Stomach (tissue), 8 donors: ENCODE measurements at regions not wholly inside any gene's neighbourhood (a gene's known extent, or its start where the extent isn't known, plus 50 kb on each side); places are given as distances from the start of the nearest gene placed in this dataset.

Experiments used
- DNase-seq, 2 donors: peaks; one replicate each; pipeline versions ENCODE4 v3.0.0 to v3.0.0-alpha.2; 2013 to 2019
- H3K27ac ChIP-seq, 5 donors: fragments of 200-600 bp in 4 of 5; sonication (generic) in 4 of 5; one replicate each; pipeline ENCODE4 v1.5.1; 2013 to 2019; ENCODE audit warnings: mild to moderate bottlenecking in 1 of 5, moderate library complexity in 1 of 5
- H3K27me3 ChIP-seq, 3 donors: fragments of 200-600 bp; sonication (generic); one replicate each; pipeline ENCODE4 v1.5.1; 2017 to 2019; ENCODE audit warnings: mixed run types in 1 of 3
- H3K36me3 ChIP-seq, 4 donors: fragments of 200-600 bp; sonication (generic); 1 replicate in 3 of 4; 2 replicates in 1 of 4; pipeline ENCODE4 v1.5.1; 2016 to 2019
- H3K4me1 ChIP-seq, 4 donors: fragments of 200-600 bp; sonication (generic); one replicate each; pipeline ENCODE4 v1.5.1; 2016 to 2019
- H3K4me3 ChIP-seq, 4 donors: fragments of 200-600 bp; sonication (generic) in 3 of 4; one replicate each; pipeline ENCODE4 v1.5.1; 2016 to 2019; ENCODE audit warnings: mild to moderate bottlenecking in 1 of 4
- H3K9me3 ChIP-seq, 4 donors: fragments of 200-600 bp; sonication (generic); one replicate each; pipeline ENCODE4 v1.5.1; 2016 to 2019
- EP300 ChIP-seq: sonication (generic); formaldehyde crosslinking; IDR thresholded peaks from one replicate; pipeline ENCODE4 v1.6.1; 2017; ENCODE audit warnings: antibody characterized with exemption
- POLR2A ChIP-seq, 4 donors: fragments of 450-650 bp; IDR thresholded peaks; one replicate each; pipeline ENCODE4 v1.6.1; 2016; ENCODE audit warnings: antibody characterized with exemption in 4 of 4, control low read depth in 2 of 4, mild to moderate bottlenecking in 1 of 4, moderate library complexity in 1 of 4
- POLR2AphosphoS5 ChIP-seq, 3 donors: sonication (generic); formaldehyde crosslinking; IDR thresholded peaks; one replicate each; pipeline ENCODE4 v1.6.1; 2016; ENCODE audit warnings: antibody characterized with exemption in 3 of 3
- WGBS, 5 donors: extraction: QIAGEN DNeasy Blood & Tissue Kit in 3 of 5; methylation state at CpG; one replicate each; pipeline versions ENCODE4 v1.1.5 to v1.1.7; 2013 to 2018; 5-methylcytosine and 5-hydroxymethylcytosine counted together
- intact Hi-C: fragments of 100-400 bp; cut with DNase I; formaldehyde crosslinking; loops from one replicate; pipeline ENCODE4 v1.15.1; 2023; ENCODE audit warnings: low total_unique reads
- TF ChIP-seq, protein P1 (sequence below), 7 experiments: fragments of 450-650 bp in 4 of 7; fragments of 200-600 bp in 3 of 7; sonication (generic) in 3 of 7; IDR thresholded peaks; one replicate each; pipeline ENCODE4 v1.5.1; 2016 to 2019; ENCODE audit warnings: antibody characterized with exemption in 7 of 7, control low read depth in 2 of 7, mild to moderate bottlenecking in 1 of 7
- donor health status: healthy with polysubstance abuse.
- donor health status: Bipolar disorder and iron deficiency.
- donor health status: healthy.

DNA sequence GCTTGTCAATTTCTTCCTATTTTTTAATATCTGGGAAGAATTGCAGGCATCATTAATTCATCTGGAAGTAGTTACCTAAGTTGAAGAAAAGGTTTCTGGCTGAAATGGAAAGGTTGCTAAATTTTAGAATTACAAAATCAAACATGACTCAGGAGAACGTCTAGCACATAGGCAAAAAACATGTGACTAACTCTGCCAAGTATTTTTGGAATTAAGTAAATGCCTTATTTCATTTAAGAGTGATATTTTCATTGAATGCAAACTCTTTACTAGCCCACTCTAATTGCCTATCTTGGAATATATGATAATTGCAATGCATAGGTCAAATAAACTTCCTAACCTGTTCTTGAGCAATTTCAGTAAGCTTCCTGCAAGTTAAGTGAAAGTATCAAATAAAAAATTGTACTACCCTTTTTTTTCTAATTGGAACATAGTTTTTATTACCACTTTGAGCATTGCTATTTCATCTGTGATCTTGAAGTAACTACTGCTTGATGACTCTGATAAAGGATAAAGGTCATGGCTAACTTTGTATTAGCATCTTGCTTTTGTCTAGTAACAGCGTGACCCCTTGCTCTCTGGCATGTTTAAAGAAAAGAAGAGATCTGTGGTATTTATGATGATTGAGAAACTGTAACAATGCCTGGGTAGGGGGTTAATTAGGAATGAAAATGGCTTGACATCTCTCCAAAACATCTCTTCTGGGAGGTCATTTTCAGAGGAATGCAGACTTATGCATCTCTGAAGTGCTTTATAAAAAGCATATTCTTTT, 208.3 kb upstream of the NCAM2 start:
- intact Hi-C loops = no loop called here
- H3K9me3 ChIP-seq = peaks cover 0 to 5% (median 0%) of the 10 kb centered on the region in 4 donors
- no peak overlapping the region for H3K4me3 ChIP-seq
- WGBS, 5 donors = 41 to 68% (median 54%) methylated on average over 2 of the region's 2 CpGs
- H3K36me3 ChIP-seq = no peaks in the 10 kb centered on the region
- TF ChIP-seq POLR2A (IDR thresholded peaks at IDR 0.05) = no peak
- no peak for TF ChIP-seq POLR2AphosphoS5 (IDR thresholded peaks at IDR 0.05)
- TF ChIP-seq, protein P1, sequence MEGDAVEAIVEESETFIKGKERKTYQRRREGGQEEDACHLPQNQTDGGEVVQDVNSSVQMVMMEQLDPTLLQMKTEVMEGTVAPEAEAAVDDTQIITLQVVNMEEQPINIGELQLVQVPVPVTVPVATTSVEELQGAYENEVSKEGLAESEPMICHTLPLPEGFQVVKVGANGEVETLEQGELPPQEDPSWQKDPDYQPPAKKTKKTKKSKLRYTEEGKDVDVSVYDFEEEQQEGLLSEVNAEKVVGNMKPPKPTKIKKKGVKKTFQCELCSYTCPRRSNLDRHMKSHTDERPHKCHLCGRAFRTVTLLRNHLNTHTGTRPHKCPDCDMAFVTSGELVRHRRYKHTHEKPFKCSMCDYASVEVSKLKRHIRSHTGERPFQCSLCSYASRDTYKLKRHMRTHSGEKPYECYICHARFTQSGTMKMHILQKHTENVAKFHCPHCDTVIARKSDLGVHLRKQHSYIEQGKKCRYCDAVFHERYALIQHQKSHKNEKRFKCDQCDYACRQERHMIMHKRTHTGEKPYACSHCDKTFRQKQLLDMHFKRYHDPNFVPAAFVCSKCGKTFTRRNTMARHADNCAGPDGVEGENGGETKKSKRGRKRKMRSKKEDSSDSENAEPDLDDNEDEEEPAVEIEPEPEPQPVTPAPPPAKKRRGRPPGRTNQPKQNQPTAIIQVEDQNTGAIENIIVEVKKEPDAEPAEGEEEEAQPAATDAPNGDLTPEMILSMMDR (IDR thresholded peaks at IDR 0.05) = no peak
- no peak for TF ChIP-seq EP300
- no peaks in the 10 kb centered on the region for H3K4me1 ChIP-seq
- no peak for DNase-seq
- no peak overlapping the region for H3K27ac ChIP-seq
- H3K27me3 ChIP-seq = no peaks in the 10 kb centered on the region

GRCh38 chr21:20800106-20800505, 198.1 kb upstream of the NCAM2 start:
- Histone ChIP-seq H3K9me3 (no peaks in the 10 kb centered on the region), H3K27ac (no peak overlapping the region), H3K27me3 (no peaks in the 10 kb centered on the region), H3K4me3 (no peak overlapping the region), H3K36me3 (no peaks in the 10 kb centered on the region), H3K4me1 (no peaks in the 10 kb centered on the region)
- intact Hi-C loops = no loop called here
- WGBS, 5 donors = 65 to 82% (median 77%) methylated on average over 3 of the region's 3 CpGs
- TF ChIP-seq POLR2AphosphoS5 (IDR thresholded peaks at IDR 0.05) (no peak), EP300 (no peak), POLR2A (IDR thresholded peaks at IDR 0.05) (no peak)
- TF ChIP-seq, protein P1 (IDR thresholded peaks at IDR 0.05) = no peak
- no peak for DNase-seq

DNA sequence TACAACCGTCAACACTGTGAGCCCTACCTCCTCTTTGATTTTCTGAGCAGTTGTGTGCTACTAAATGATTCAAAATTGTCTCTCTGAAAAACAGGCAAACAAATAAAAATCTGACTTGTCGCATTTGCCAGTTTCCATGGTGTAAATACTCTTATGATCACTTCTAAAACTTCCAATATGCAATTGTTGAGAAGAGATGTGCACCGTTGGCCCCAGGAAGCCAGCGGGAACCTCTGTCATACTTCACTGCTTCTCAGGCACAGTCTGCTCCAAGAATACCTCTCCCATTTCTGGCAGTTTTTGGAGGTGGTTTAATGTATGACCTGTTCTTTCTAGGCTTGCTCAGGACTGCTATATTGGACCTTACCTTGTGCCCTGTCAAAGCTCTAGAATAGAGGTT, 196.0 kb upstream of the NCAM2 start:
- Histone ChIP-seq H3K36me3 (no peaks in the 10 kb centered on the region), H3K27ac (no peak overlapping the region), H3K27me3 (no peaks in the 10 kb centered on the region), H3K4me3 (no peak overlapping the region), H3K9me3 (no peaks in the 10 kb centered on the region), H3K4me1 (no peaks in the 10 kb centered on the region)
- TF ChIP-seq POLR2AphosphoS5 (IDR thresholded peaks at IDR 0.05) (no peak), EP300 (no peak), POLR2A (IDR thresholded peaks at IDR 0.05) (no peak)
- TF ChIP-seq, protein P1 (IDR thresholded peaks at IDR 0.05) = no peak
- intact Hi-C loops = no loop called here
- WGBS, 5 donors = 83 to 93% (median 89%) methylated on average over 4 of the region's 4 CpGs
- DNase-seq = no peak

DNA sequence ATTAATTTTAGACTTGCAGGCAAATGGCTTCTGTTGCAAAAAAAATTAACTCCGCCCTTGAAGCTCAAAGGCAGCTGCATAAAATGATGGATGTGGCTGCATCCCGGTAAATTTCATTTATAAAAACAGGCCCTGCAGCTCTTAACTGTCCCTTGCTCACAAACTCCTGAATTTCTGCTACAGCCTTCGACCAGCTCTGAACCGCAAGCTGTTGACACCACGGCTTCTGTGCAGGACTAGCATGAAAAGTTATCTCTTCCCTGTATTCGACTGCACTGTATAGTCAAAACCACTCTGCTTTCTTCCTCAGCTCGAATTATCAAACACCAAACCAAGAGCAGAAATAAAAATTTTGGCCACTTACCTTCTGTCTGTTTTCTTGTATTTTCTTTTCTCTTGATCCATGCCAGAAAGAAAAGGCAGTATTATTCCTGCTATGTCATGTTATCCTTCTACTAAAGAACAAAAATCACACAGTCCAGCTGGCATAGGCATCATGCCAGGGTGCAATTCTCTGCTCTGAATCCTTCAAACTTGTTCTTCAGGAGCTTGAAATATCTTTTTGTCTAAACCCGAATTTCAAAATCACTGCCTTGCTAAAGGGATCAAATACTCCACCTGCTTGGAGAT, 195.5 kb upstream of the NCAM2 start:
- H3K27me3 ChIP-seq = no peaks in the 10 kb centered on the region
- no peak for DNase-seq
- no peaks in the 10 kb centered on the region for H3K36me3 ChIP-seq
- no peaks in the 10 kb centered on the region for H3K4me1 ChIP-seq
- H3K27ac ChIP-seq = no peak overlapping the region
- TF ChIP-seq, protein P1 (IDR thresholded peaks at IDR 0.05) = no peak
- TF ChIP-seq POLR2A (IDR thresholded peaks at IDR 0.05) (no peak), EP300 (no peak), POLR2AphosphoS5 (IDR thresholded peaks at IDR 0.05) (no peak)
- no peaks in the 10 kb centered on the region for H3K9me3 ChIP-seq
- 58 to 75% (median 68%) methylated on average over 8 of the region's 8 CpGs for WGBS, 5 donors
- intact Hi-C loops = no loop called here
- H3K4me3 ChIP-seq = no peak overlapping the region
